ENCODE measurements at regions not wholly inside any gene's neighbourhood (a gene's known extent, or its start where the extent isn't known, plus 50 kb on each side); places are given as distances from the start of the nearest gene placed in this dataset.
"Not testable (repeated sequence)": the region's sequence is repeated elsewhere in the genome, so short reads cannot be mapped to it uniquely, and the experiment has no call there.

DNA sequence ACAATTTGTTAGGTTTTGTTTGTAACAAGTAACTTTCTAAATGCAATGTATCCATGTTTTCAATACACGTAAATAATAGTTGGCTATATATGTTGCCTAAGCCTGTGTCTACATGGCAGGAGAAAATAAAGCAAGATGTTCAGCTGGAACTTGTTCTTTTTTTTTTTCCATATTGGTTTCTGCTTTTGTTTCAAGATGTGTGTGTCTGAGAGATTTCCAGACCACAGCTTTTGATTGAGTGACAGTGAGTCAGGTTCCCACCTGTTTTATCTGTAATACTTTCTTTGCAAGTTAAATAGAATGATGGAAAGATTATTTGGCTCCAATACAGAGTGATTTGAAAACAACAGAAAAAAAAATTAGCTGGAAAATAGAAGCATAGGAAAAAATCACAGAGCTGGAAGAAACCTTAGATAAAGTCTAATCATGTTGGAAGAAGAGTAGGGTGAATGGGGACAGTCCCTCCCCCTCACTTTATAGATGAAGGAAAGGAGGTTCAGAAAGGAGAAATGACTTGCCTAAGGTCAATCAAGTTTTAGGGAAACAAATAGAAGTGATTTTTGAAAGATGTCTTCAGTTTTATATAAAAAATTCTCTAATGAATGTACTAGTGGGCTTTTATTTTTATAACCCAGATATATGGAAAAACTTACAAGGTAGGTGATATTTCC is 150.9 kb upstream of the STMND1 start:
- no peak for DNase-seq (ENCODE audit: low read depth in 3 of 3, low spot score in 2 of 3)

DNA sequence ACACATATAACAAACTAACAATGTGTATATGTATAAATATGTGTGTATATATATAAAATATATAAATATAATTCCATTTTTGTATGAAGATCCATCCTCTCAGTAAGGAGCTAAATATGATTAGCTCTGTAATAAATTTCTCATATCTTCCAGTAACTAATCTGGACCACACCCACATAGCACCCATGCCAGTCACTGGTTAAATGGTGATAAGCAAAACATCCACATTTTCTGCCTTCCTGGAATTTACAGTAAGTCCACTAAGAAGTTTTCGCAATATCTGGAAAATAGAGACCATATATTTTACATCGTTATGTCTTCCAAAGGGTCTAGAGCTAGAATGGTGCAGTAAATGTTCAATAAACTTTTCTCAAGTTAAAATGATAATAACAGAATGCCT is 151.5 kb upstream of the STMND1 start:
- DNase-seq (ENCODE audit: low read depth in 3 of 3, low spot score in 2 of 3), result no peak

DNA sequence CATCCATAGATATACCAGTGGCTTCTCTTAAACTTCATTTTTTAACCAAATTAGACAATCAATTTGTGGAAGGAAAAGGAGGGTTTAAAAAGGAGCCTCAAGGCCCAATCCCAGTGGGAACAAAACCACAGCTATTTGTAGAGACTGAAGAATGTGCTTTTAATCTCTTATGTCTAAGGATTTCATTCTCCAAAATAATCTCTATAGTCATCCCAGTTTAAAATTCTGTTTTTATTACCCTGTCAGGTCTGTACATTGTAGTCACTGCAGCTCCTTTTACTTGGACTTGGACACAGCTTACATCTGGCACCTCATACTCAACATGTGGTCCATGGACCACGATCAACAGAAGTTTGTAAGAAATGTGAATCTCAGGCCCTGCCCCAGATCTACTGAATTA is 152.1 kb upstream of the STMND1 start:
- DNase-seq (ENCODE audit: low read depth in 3 of 3, low spot score in 2 of 3), result no peak

DNA sequence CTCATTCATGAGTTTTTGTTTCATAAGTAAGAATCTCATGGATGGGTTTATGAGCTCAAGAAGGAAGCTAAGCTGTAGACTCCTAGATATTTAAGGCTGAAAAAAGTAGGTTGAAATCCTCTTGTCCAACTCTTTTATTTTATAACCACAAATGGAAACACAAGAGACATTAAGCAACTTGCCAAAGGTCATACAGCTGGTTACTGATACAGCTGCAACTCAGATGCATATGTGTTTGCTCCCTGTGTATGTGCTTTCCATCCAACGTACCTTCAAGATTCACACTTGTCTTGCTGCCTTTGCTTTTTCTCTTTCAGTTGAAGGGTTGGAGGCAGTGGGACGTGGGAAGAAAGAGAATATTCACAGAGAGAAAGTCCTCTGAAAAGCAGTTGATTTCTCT is 153.5 kb upstream of the STMND1 start:
- no peak for DNase-seq (ENCODE audit: low read depth in 3 of 3, low spot score in 2 of 3)

DNA sequence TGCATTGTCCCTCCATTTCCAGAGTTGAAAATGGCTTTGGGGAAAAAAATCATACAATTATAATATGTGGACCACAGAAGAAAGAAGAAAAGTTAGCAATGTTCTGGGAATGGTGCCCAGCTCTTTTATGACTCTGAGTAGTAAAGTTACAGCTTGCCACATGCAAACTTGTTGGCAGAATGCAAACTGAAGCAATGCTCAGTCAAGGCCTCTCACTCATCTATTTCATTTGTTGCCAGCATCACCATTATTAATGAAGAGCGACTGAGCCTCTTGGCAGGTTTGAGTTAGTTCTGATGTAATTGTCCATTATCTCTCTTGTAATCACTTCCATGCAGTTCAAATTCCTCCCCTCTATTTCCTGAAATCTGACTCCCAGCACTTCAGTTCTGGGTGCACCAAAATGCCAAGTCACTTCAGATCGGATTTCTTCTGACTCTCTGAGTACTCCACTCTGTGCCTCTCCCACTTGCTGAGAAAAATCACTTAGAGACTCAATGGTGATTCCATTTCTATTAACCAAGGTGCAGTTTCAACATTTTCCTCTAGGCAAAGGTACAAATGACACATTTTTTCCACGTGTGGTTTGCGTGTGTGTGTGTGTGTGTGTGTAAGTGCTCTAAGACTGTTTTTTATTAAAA is 154.4 kb upstream of the STMND1 start:
- peak in 1 of 3 donors; percentile 49 for DNase-seq (ENCODE audit: low read depth in 3 of 3, low spot score in 2 of 3)

DNA sequence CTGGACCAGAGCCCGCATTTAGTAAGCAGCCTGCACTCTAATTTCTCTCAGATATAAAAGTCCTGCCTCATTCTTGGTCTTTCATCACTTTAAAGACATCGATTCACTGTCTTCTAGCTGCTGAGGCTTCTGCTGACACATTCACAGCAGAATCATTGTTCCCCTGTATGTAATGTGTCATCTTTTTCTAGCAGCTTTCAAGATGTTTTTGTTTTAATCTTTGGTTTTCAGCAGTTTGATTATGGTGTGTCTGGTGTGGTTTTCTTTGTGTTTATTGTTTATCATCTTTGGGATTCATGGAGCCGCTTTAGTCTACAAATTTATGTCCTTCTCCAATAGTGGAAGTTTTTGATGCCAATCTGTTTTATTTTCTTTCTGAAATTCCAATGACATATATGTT is 157.3 kb upstream of the STMND1 start:
- no peak for DNase-seq (ENCODE audit: low read depth in 3 of 3, low spot score in 2 of 3)

DNA sequence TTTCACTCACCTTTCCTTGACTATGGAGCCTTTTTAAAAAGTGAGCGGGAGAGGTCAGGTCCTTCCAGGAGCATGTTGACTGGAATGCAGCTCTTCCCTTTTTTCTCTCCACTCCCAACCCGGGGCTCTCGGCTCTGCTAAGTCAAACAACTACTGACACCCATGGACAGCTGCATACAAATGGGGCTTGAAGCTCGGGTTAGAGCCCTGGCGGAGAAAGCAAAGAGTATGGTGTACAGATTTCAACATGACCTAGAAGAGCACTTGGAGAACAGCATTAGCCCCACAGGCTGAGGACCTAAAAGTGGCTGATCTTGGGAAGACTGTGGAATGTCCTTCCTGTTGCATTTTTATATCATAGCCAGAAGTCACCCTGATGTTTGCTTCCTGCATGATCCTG is 162.0 kb upstream of the STMND1 start:
- no peak for DNase-seq (ENCODE audit: low read depth in 3 of 3, low spot score in 2 of 3)

DNA sequence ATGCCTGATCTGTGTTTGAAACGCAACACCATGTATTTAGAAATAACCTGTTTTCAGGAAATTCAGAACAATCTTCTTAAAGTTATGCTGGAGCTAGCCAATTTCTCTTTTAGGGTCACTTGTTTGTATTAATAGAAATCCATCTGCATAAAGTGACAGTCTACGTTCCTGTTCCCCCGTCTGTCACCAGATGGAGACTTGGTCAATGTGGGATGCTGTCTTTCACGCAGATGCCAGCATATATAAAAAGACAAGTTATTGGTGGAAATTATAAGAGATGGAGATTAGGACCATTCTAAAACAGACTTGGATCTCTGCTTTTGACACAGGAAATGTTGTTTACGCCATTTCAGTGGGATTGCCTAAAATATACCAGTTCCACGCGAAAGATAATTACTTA is 162.5 kb upstream of the STMND1 start:
- no peak for DNase-seq (ENCODE audit: low read depth in 3 of 3, low spot score in 2 of 3)

DNA sequence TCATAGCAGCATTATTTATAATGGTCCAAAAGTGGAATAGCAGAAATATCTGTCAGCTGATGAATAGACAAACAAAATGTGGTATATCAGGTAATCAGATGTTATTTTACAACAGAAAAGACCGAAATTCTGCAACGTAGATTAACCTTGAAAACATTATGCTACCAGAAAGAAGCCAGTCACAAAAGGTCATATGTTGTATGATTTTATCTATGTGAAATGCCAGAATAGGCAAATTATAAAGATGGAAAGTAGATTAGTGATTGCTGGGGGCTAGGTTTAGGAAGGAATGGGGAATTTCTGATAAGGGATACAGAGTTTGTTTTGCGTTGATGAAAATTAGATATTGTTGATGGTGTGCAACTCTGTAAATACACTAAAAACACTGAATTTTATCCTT is 165.0 kb upstream of the STMND1 start:
- DNase-seq (ENCODE audit: low read depth in 3 of 3, low spot score in 2 of 3), result no peak

DNA sequence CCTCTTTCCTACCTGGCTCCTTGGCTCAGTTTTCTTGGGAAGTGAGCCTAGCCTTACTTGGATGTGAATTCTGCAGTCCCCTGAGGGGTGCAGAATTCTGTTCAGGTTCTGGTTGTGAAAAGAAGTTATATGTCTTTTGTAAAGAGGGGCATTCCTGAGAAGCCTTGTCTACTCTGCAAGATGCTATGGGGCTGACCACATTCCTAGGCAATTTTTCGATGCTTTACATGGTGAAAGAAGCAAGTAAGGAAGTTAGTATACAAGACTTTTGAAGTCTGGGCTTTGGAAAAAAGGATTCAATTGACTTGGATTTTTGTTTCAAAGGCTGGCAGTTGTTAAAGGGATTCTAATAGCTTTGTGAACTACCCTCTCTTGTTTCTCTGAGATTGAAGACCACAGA is 167.9 kb upstream of the STMND1 start:
- no peak for DNase-seq (ENCODE audit: low read depth in 3 of 3, low spot score in 2 of 3)

DNA sequence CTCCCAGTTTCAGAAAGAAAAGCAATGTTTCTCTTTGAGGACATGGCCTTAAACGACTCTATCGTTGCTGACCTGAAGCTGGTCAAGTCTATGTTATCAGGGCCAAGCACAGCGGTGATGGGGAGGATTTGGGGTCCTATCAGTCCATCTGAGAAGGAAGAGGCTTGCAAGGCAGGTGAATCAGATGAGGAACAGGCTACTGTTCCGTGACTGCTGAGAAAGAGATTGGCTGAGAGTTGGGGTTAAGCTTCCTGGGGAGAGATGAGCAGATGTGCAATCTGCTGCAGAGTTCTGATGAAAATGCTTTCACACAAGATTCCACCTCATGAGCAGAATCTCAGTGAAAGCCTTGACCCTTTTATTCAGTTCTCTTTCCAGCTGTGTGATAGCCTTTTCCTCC is 168.3 kb upstream of the STMND1 start:
- no peak for DNase-seq (ENCODE audit: low read depth in 3 of 3, low spot score in 2 of 3)

DNA sequence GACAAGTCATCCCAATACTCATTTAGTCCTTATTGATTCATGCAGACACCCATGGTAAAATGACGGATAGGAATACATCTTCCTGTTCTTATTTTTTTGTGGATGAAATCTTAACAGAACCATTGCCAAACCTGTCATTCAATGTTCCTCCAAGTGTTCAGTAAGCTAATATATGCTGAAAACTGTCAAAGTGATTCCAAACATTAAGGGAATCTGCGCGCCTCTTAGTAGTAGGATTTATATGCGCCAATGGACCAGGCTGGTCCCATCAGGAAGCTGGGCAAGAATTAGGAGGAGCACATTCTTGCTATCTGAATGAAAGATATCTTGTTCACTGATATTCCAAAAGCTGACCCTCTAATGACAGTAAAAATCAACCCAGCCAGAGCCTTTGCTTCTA is 168.9 kb upstream of the STMND1 start:
- no peak for DNase-seq (ENCODE audit: low read depth in 3 of 3, low spot score in 2 of 3)

DNA sequence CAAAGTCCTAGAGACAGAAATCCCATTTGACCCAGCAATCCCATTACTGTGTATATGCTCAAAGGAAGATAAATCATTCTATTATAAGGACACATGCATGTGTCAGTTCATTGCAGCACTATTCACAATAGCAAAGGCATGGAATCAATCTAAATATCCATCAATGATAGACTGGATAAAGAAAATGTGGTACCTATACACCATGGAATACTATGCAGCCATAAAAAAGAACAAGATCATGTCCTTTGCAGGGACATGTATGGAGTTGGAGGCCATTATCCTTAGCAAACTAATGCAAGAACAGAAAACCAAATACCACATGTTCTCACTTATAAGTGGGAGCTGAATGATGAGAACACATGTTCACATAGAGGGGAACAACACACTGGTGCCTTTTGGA is 169.8 kb upstream of the ATXN1 start:
- not testable (repeated sequence) for DNase-seq (ENCODE audit: low read depth in 3 of 3, low spot score in 2 of 3)

DNA sequence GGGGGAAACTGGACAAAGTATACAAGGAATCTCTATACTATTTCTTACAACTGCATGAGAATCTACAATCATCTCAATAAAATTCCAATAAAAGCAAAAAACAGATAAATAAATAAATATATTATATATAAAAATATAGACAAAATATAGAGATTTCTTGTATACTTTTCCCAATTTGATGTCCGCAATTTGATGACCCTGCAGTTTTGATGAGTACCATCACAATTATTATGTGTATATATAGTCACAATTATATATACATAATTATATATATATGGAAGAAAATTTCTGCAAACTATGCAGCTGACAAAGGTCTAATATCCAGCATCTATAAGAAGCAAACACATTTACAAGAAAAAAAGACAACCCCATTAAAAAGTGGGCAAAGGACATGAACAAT is 169.2 kb upstream of the ATXN1 start:
- DNase-seq (ENCODE audit: low read depth in 3 of 3, low spot score in 2 of 3), result no peak

DNA sequence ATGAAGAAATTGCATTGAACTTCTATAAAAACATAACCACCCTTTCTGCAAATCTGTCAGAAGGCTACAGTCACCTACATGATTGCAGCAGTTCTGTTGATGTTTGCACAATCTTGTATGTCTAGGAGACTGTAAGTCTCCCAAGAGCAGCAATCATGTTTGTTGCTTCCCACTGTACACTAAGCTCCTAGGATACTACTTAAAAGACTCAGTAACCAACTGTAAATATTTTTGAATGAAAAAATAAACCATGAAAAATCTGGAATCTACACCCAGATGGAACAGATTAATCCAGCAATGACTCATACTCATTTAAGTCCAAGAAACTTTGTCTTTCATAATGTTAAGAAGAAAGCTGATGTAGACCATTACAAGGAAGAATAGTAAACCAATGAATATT is 168.5 kb upstream of the ATXN1 start:
- DNase-seq (ENCODE audit: low read depth in 3 of 3, low spot score in 2 of 3), result no peak

DNA sequence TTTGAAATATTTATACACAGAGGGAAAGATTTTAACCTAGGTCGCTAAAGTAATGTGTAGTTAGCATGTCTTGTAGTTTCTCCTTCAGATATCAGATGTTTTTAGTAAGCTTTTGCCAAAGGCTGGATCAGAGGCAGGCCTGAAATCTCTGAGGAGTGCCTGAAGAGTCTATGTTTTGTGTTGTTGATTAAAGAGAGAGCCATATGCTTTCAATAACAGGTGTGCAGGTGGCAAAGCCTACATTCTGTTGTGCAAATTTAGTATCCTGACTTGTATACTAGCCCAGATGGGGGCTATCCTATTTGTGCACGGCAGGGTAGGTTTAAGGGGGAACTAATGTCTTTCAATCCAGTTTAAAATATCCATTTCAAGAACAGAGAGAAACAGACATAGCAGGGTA is 167.1 kb upstream of the ATXN1 start:
- DNase-seq (ENCODE audit: low read depth in 3 of 3, low spot score in 2 of 3), result no peak

DNA sequence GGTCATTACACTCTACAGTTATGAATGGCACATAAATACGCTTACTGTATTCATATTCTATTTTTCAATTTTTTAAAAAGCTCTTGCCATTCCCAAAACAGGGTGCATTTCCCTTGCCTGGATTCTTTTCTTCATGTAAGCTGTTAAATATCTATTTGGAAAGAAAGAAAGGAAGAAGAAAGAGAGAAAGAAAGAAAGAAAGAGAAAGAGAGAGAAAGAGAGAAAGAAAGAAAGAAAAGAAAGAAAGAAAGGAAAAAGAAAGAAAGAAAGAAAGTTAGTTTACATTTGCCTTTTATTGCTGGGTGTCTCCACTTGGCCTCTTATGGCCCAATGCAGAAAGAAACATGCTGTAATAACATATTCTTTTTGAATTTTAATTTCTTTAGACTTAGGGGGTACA is 165.9 kb upstream of the ATXN1 start:
- DNase-seq (ENCODE audit: low read depth in 3 of 3, low spot score in 2 of 3), result no peak

DNA sequence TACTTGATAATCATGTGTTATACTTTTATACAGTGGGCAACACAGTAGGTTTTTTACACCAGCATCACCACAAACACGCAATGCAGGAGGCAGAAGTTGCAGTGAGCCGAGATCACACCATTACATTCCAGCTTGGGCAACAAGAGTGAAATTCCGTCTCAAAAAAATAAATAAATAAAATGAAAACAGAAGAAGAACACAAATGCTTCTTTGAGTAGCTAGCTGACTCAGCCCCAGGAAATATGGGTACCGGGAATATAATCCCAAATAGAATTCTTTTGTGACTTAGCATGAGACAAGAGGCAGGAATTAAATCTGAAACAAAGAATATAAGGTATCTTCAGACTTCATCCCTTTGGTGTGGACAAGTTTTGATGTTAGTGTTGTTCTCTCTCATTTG is 164.2 kb upstream of the ATXN1 start:
- DNase-seq (ENCODE audit: low read depth in 3 of 3, low spot score in 2 of 3), result no peak

DNA sequence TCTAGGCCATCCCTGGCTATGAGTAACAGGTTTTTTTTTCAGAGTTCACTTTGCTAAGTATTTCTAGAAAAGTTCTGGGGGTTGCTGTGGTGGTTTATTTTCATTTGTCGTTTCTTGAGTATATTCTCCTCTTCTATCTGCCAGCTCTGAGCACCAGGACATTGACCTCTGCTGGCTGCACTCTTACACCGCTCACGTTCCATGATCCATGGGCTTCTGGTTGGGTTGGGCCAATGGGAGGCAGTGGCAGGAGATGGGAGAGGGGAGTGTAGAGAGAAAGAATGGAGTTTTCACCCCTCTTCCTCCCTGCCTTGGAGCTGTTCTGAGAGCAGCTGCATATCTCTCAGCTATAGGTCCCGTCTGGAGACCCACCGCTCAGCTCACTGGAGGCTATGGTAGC is 161.0 kb upstream of the ATXN1 start:
- no peak for DNase-seq (ENCODE audit: low read depth in 3 of 3, low spot score in 2 of 3)

DNA sequence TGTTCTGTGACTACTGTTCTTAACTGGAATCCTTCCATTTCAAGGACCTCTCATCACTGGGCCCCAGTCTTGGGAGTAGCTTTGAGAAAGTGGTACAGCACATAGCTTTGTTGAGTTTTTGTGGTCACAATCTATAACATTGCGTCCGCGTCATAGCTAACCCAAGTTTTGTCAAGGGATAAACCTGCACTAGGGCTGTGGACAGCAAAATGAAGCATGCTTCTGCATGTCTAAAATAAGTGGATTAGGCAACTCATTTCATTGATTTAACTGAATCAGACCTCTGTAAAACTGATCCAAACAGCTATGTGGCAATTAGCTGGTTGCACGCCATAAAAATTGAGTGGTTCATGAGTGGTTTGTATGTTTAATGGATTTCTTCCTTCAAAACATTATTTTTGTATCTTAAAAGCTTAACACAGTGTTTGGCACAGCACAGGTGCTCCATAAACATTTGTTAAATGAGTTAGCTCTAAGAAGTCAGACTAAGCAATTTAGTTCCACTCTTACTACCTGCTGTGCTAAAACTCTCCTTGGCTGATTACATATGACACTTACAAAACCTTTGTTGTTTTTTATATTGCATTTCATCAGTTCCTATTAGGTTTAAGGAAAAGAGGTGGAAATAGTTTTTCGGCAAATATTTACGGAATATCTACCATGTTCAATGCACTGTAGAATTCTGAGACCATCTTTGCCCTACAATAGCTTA is 160.3 kb upstream of the ATXN1 start:
- DNase-seq (ENCODE audit: low read depth in 3 of 3, low spot score in 2 of 3), result no peak

DNA sequence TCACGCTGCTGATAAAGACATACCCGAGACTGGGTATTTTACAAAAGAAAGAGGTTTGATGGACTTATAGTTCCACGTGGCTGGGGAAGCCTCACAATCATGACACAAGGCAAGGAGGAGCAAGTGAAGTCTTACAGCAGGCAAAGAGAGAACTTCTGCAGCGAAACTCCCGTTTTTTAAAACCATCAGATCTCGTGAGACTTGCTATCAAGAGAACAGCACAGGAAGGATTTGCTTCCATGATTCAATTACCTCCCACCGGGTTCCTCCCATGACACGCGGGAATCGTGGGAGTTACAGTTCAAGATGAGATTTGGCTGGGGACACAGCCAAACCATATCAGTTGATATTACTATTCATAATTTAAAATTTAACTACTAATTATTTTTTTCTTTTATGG is 157.3 kb upstream of the ATXN1 start:
- DNase-seq (ENCODE audit: low read depth in 3 of 3, low spot score in 2 of 3), result no peak

DNA sequence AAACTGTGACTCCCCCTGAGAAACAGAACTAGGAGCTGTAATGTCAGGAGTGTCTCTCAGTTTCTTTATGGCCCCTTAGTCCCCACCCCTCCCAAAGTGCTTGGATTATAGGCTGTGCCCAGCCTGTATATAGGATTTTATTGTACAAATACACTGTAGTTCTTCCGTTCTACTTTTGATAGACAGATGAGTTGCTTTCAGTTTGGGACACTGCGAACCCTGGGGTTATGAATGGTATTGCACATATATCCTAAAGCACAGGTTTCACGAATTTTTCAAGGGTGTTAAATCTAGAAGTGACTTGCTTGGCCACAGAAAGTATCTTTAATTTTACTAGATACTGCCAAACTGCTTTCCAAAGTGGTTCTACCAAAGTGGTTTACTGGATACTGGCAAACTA is 152.9 kb upstream of the ATXN1 start:
- no peak for DNase-seq (ENCODE audit: low read depth in 3 of 3, low spot score in 2 of 3)
